ENCODE measurements at regions not wholly inside any gene's neighbourhood (a gene's known extent, or its start where the extent isn't known, plus 50 kb on each side); places are given as distances from the start of the nearest gene placed in this dataset.

GRCh38 chr1:56188855-56189254 lies 390.5 kb downstream of the PLPP3 start:
- no peak overlapping the region for H3K27ac ChIP-seq (ENCODE audit: low read depth, low read length)
- no peak overlapping the region for H3K9ac ChIP-seq (ENCODE audit: low read depth in 1 of 2, low read length in 2 of 2)
- H3K4me1 ChIP-seq (ENCODE audit: control insufficient read depth in 1 of 2, insufficient read depth in 2 of 2, low read length in 2 of 2): peaks cover 0 to 5% of the 10 kb centered on the region in 2 donors
- H3K36me3 ChIP-seq (ENCODE audit: control insufficient read depth in 1 of 2, insufficient read depth in 2 of 2, low read length in 2 of 2): no peaks in the 10 kb centered on the region
- H3K4me3 ChIP-seq (ENCODE audit: low read depth in 1 of 2, low read length in 2 of 2): no peak overlapping the region
- H3K9me3 ChIP-seq (ENCODE audit: control insufficient read depth in 1 of 2, low read length in 2 of 2): no peaks in the 10 kb centered on the region
- H3K27me3 ChIP-seq (ENCODE audit: control insufficient read depth in 1 of 2, insufficient read depth in 2 of 2, low read length in 2 of 2): no peaks in the 10 kb centered on the region

GRCh38 chr1:56188221-56188620 lies 391.1 kb downstream of the PLPP3 start:
- no peaks in the 10 kb centered on the region for H3K36me3 ChIP-seq (ENCODE audit: control insufficient read depth in 1 of 2, insufficient read depth in 2 of 2, low read length in 2 of 2)
- H3K9me3 ChIP-seq (ENCODE audit: control insufficient read depth in 1 of 2, low read length in 2 of 2): no peaks in the 10 kb centered on the region
- H3K4me1 ChIP-seq (ENCODE audit: control insufficient read depth in 1 of 2, insufficient read depth in 2 of 2, low read length in 2 of 2): peaks cover 0 to 5% of the 10 kb centered on the region in 2 donors
- no peak overlapping the region for H3K9ac ChIP-seq (ENCODE audit: low read depth in 1 of 2, low read length in 2 of 2)
- no peak overlapping the region for H3K4me3 ChIP-seq (ENCODE audit: low read depth in 1 of 2, low read length in 2 of 2)
- no peak overlapping the region for H3K27ac ChIP-seq (ENCODE audit: low read depth, low read length)
- no peaks in the 10 kb centered on the region for H3K27me3 ChIP-seq (ENCODE audit: control insufficient read depth in 1 of 2, insufficient read depth in 2 of 2, low read length in 2 of 2)

DNA sequence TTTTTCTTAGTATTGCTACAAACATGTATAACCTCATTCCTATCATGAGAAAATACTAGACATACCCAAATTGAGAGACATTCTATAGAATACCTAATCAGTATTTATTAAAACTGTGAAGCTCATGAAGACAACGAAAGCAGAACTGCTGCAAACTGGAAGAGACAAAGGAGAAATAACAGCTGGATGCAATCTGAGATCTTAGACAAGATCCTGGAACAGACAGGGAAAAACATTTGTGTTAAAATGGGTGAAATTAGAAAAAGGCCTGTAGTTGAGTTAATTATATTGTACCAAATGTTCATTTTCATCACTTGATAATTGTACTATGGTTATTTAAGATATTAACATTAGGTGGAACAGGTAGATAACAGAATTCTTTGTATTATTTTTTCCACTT lies 392.0 kb downstream of the PLPP3 start:
- Histone ChIP-seq H3K27me3 (ENCODE audit: control insufficient read depth in 1 of 2, insufficient read depth in 2 of 2, low read length in 2 of 2) (no peaks in the 10 kb centered on the region), H3K4me3 (ENCODE audit: low read depth in 1 of 2, low read length in 2 of 2) (no peak overlapping the region), H3K9me3 (ENCODE audit: control insufficient read depth in 1 of 2, low read length in 2 of 2) (no peaks in the 10 kb centered on the region), H3K4me1 (ENCODE audit: control insufficient read depth in 1 of 2, insufficient read depth in 2 of 2, low read length in 2 of 2) (peaks cover 0 to 5% of the 10 kb centered on the region in 2 donors), H3K36me3 (ENCODE audit: control insufficient read depth in 1 of 2, insufficient read depth in 2 of 2, low read length in 2 of 2) (no peaks in the 10 kb centered on the region), H3K9ac (ENCODE audit: low read depth in 1 of 2, low read length in 2 of 2) (no peak overlapping the region), H3K27ac (ENCODE audit: low read depth, low read length) (no peak overlapping the region)

DNA sequence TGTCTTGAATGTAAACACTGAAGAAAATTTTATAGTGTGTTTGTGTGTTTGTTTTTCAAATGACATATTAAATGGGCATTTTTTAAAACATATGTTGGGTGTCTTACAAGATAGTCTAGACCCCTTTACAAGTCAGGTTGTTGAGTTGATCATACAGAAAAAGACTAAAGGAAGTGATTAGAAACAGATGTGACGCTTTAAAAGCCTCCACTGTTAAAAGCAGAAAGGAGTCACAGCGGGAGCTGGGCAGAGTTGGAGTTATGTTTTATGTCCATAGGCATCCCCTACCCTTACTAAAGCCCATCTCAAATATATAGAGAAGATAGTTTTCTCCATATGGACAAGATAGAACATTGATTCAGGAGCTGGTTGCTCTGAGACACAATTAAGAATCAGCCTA lies 393.9 kb downstream of the PLPP3 start:
- H3K4me1 ChIP-seq (ENCODE audit: control insufficient read depth in 1 of 2, insufficient read depth in 2 of 2, low read length in 2 of 2): peaks cover 5 to 6% of the 10 kb centered on the region in 2 donors
- no peak overlapping the region for H3K27ac ChIP-seq (ENCODE audit: low read depth, low read length)
- no peak overlapping the region for H3K4me3 ChIP-seq (ENCODE audit: low read depth in 1 of 2, low read length in 2 of 2)
- H3K9me3 ChIP-seq (ENCODE audit: control insufficient read depth in 1 of 2, low read length in 2 of 2): no peaks in the 10 kb centered on the region
- no peak overlapping the region for H3K9ac ChIP-seq (ENCODE audit: low read depth in 1 of 2, low read length in 2 of 2)
- no peaks in the 10 kb centered on the region for H3K36me3 ChIP-seq (ENCODE audit: control insufficient read depth in 1 of 2, insufficient read depth in 2 of 2, low read length in 2 of 2)
- H3K27me3 ChIP-seq (ENCODE audit: control insufficient read depth in 1 of 2, insufficient read depth in 2 of 2, low read length in 2 of 2): no peaks in the 10 kb centered on the region

GRCh38 chr1:56183151-56183550 lies 396.2 kb downstream of the PLPP3 start:
- Histone ChIP-seq H3K36me3 (ENCODE audit: control insufficient read depth in 1 of 2, insufficient read depth in 2 of 2, low read length in 2 of 2) (no peaks in the 10 kb centered on the region), H3K27me3 (ENCODE audit: control insufficient read depth in 1 of 2, insufficient read depth in 2 of 2, low read length in 2 of 2) (no peaks in the 10 kb centered on the region), H3K4me3 (ENCODE audit: low read depth in 1 of 2, low read length in 2 of 2) (no peak overlapping the region), H3K27ac (ENCODE audit: low read depth, low read length) (no peak overlapping the region), H3K9ac (ENCODE audit: low read depth in 1 of 2, low read length in 2 of 2) (no peak overlapping the region), H3K4me1 (ENCODE audit: control insufficient read depth in 1 of 2, insufficient read depth in 2 of 2, low read length in 2 of 2) (peaks cover 0 to 9% of the 10 kb centered on the region in 2 donors), H3K9me3 (ENCODE audit: control insufficient read depth in 1 of 2, low read length in 2 of 2) (no peaks in the 10 kb centered on the region)

- Histone ChIP-seq H3K4me1 (ENCODE audit: control insufficient read depth in 1 of 2, insufficient read depth in 2 of 2, low read length in 2 of 2) (peaks cover 0 to 9% of the 10 kb centered on the region in 2 donors), H3K9me3 (ENCODE audit: control insufficient read depth in 1 of 2, low read length in 2 of 2) (no peaks in the 10 kb centered on the region), H3K27ac (ENCODE audit: low read depth, low read length) (no peak overlapping the region), H3K9ac (ENCODE audit: low read depth in 1 of 2, low read length in 2 of 2) (no peak overlapping the region), H3K36me3 (ENCODE audit: control insufficient read depth in 1 of 2, insufficient read depth in 2 of 2, low read length in 2 of 2) (no peaks in the 10 kb centered on the region), H3K27me3 (ENCODE audit: control insufficient read depth in 1 of 2, insufficient read depth in 2 of 2, low read length in 2 of 2) (no peaks in the 10 kb centered on the region), H3K4me3 (ENCODE audit: low read depth in 1 of 2, low read length in 2 of 2) (peak overlapping the region; percentile 37 to 53)
Observed at GRCh38 chr1:56180520-56181190, 398.7 kb downstream of the PLPP3 start.

GRCh38 chr1:56179543-56179942 lies 399.8 kb downstream of the PLPP3 start:
- no peaks in the 10 kb centered on the region for H3K36me3 ChIP-seq (ENCODE audit: control insufficient read depth in 1 of 2, insufficient read depth in 2 of 2, low read length in 2 of 2)
- no peak overlapping the region for H3K9ac ChIP-seq (ENCODE audit: low read depth in 1 of 2, low read length in 2 of 2)
- H3K27ac ChIP-seq (ENCODE audit: low read depth, low read length): no peak overlapping the region
- no peak overlapping the region for H3K4me3 ChIP-seq (ENCODE audit: low read depth in 1 of 2, low read length in 2 of 2)
- no peaks in the 10 kb centered on the region for H3K9me3 ChIP-seq (ENCODE audit: control insufficient read depth in 1 of 2, low read length in 2 of 2)
- peaks cover 0 to 9% of the 10 kb centered on the region in 2 donors for H3K4me1 ChIP-seq (ENCODE audit: control insufficient read depth in 1 of 2, insufficient read depth in 2 of 2, low read length in 2 of 2)
- no peaks in the 10 kb centered on the region for H3K27me3 ChIP-seq (ENCODE audit: control insufficient read depth in 1 of 2, insufficient read depth in 2 of 2, low read length in 2 of 2)

- Histone ChIP-seq H3K36me3 (ENCODE audit: control insufficient read depth in 1 of 2, insufficient read depth in 2 of 2, low read length in 2 of 2) (no peaks in the 10 kb centered on the region), H3K9me3 (ENCODE audit: control insufficient read depth in 1 of 2, low read length in 2 of 2) (no peaks in the 10 kb centered on the region), H3K4me3 (ENCODE audit: low read depth in 1 of 2, low read length in 2 of 2) (no peak overlapping the region), H3K4me1 (ENCODE audit: control insufficient read depth in 1 of 2, insufficient read depth in 2 of 2, low read length in 2 of 2) (no peaks in the 10 kb centered on the region), H3K27me3 (ENCODE audit: control insufficient read depth in 1 of 2, insufficient read depth in 2 of 2, low read length in 2 of 2) (no peaks in the 10 kb centered on the region), H3K9ac (ENCODE audit: low read depth in 1 of 2, low read length in 2 of 2) (no peak overlapping the region), H3K27ac (ENCODE audit: low read depth, low read length) (no peak overlapping the region)
Observed at GRCh38 chr1:56175211-56175610, 404.2 kb downstream of the PLPP3 start.

GRCh38 chr1:56174176-56174885 lies 405.0 kb downstream of the PLPP3 start:
- H3K9ac ChIP-seq (ENCODE audit: low read depth in 1 of 2, low read length in 2 of 2): no peak overlapping the region

DNA sequence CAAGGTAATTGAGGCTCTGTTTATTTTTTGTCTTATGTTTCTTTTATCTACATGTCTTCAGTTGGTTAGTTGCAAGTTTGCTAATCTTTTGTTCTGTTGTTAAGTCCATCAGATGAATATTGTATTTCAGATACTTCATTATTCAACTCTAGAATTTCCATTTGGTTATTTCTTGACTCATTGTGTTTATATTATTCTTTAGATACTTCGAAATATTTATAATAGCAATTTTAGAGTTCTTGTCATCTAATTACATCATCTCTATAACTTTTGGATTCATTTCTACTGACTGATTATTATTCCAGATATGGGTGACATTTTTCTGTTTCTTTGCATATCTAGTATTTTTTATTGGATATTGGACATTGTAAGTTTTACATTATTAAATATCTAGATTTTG lies 405.6 kb downstream of the PLPP3 start:
- Histone ChIP-seq H3K27me3 (ENCODE audit: control insufficient read depth in 1 of 2, insufficient read depth in 2 of 2, low read length in 2 of 2) (no peaks in the 10 kb centered on the region), H3K27ac (ENCODE audit: low read depth, low read length) (no peak overlapping the region), H3K4me1 (ENCODE audit: control insufficient read depth in 1 of 2, insufficient read depth in 2 of 2, low read length in 2 of 2) (no peaks in the 10 kb centered on the region), H3K9ac (ENCODE audit: low read depth in 1 of 2, low read length in 2 of 2) (no peak overlapping the region), H3K9me3 (ENCODE audit: control insufficient read depth in 1 of 2, low read length in 2 of 2) (no peaks in the 10 kb centered on the region), H3K4me3 (ENCODE audit: low read depth in 1 of 2, low read length in 2 of 2) (no peak overlapping the region), H3K36me3 (ENCODE audit: control insufficient read depth in 1 of 2, insufficient read depth in 2 of 2, low read length in 2 of 2) (no peaks in the 10 kb centered on the region)

More at GRCh38 chr1:56174176-56174885, 405.0 kb downstream of the PLPP3 start:
- H3K9me3 ChIP-seq (ENCODE audit: control insufficient read depth in 1 of 2, low read length in 2 of 2): no peaks in the 10 kb centered on the region
- no peaks in the 10 kb centered on the region for H3K36me3 ChIP-seq (ENCODE audit: control insufficient read depth in 1 of 2, insufficient read depth in 2 of 2, low read length in 2 of 2)
- H3K27ac ChIP-seq (ENCODE audit: low read depth, low read length): no peak overlapping the region
- H3K4me1 ChIP-seq (ENCODE audit: control insufficient read depth in 1 of 2, insufficient read depth in 2 of 2, low read length in 2 of 2): no peaks in the 10 kb centered on the region
- H3K27me3 ChIP-seq (ENCODE audit: control insufficient read depth in 1 of 2, insufficient read depth in 2 of 2, low read length in 2 of 2): no peaks in the 10 kb centered on the region
- no peak overlapping the region for H3K4me3 ChIP-seq (ENCODE audit: low read depth in 1 of 2, low read length in 2 of 2)
